CD4-positive, alpha-beta T cell treated with Interleukin-4 for 1 hour (primary cell): ENCODE measurements at regions not wholly inside any gene's neighbourhood (a gene's known extent, or its start where the extent isn't known, plus 50 kb on each side); places are given as distances from the start of the nearest gene placed in this dataset.
"Not testable (repeated sequence)": the region's sequence is repeated elsewhere in the genome, so short reads cannot be mapped to it uniquely, and the experiment has no call there.

Source experiments
- DNase-seq, 2 donors: peaks; one replicate each; pipeline ENCODE4 v3.0.0-alpha.2; 2020 to 2022

- no peak for DNase-seq
Observed at GRCh38 chr3:66552846-66553245, 52.0 kb upstream of the LRIG1 start.

- no peak for DNase-seq
Observed at GRCh38 chr3:66553441-66554113, 52.8 kb upstream of the LRIG1 start.

- no peak for DNase-seq
Observed at GRCh38 chr3:66554178-66554577, 53.4 kb upstream of the LRIG1 start.

GRCh38 chr3:66555214-66555844, 54.5 kb upstream of the LRIG1 start:
- no peak for DNase-seq

GRCh38 chr3:66557170-66557569, 56.3 kb upstream of the LRIG1 start:
- DNase-seq, result no peak

GRCh38 chr3:66559924-66560323, 59.1 kb upstream of the LRIG1 start:
- DNase-seq, result not testable (repeated sequence)

GRCh38 chr3:66561367-66561766, 60.5 kb upstream of the LRIG1 start:
- no peak for DNase-seq

GRCh38 chr3:66565301-66565700, 64.5 kb upstream of the LRIG1 start:
- DNase-seq, result no peak

GRCh38 chr3:66567077-66567476, 66.3 kb upstream of the LRIG1 start:
- DNase-seq, result no peak

GRCh38 chr3:66572090-66572675, 71.4 kb upstream of the LRIG1 start:
- no peak for DNase-seq

- no peak for DNase-seq
Observed at GRCh38 chr3:66572938-66573710, 72.3 kb upstream of the LRIG1 start.

- no peak for DNase-seq
Observed at GRCh38 chr3:66574091-66574490, 73.3 kb upstream of the LRIG1 start.

GRCh38 chr3:66577426-66578203, 76.8 kb upstream of the LRIG1 start:
- no peak for DNase-seq

GRCh38 chr3:66581256-66581655, 80.4 kb upstream of the LRIG1 start:
- DNase-seq, result no peak

GRCh38 chr3:66582721-66583423, 82.0 kb upstream of the LRIG1 start:
- peak; percentile 66 to 71 for DNase-seq

- no peak for DNase-seq
Observed at GRCh38 chr3:66583424-66584040, 82.7 kb upstream of the LRIG1 start.

- no peak for DNase-seq
Observed at GRCh38 chr3:66585520-66586095, 84.8 kb upstream of the LRIG1 start.

- no peak for DNase-seq
Observed at GRCh38 chr3:66586853-66587252, 86.0 kb upstream of the LRIG1 start.

GRCh38 chr3:66588340-66588847, 87.6 kb upstream of the LRIG1 start:
- no peak for DNase-seq

- DNase-seq, result no peak
Observed at GRCh38 chr3:66592016-66592761, 91.4 kb upstream of the LRIG1 start.
